ENCODE measurements at regions not wholly inside any gene's neighbourhood (a gene's known extent, or its start where the extent isn't known, plus 50 kb on each side); places are given as distances from the start of the nearest gene placed in this dataset.

DNA sequence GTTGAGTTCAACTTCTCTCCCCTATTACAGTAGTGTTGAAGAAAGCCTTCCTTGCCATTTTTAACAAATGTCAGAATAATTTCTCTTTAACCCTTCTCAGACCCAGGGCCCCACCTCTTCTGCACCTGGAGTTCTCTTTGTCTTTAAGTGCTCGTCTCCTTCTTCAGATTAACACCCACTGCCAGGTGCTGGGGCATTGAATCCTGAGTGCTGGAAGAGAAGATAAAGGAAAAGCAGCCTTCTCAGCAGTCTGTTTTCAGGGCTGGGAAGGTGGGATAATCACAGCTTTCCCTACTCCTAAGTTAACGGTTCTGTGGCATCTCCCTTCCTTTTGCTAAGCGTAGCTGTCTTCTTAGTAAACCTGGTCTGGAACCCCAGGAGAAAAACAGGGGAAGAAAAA lies 114.6 kb upstream of the TAB2 start:
- Histone ChIP-seq H3K36me3 (ENCODE audit: insufficient read depth, low read length) (no peaks in the 10 kb centered on the region), H3K9me3 (ENCODE audit: insufficient read depth, low read depth, low read length) (no peaks in the 10 kb centered on the region), H3K9ac (ENCODE audit: low read depth, low read length) (no peak overlapping the region), H3K4me1 (ENCODE audit: insufficient read depth, low read length) (no peaks in the 10 kb centered on the region), H3K27me3 (ENCODE audit: insufficient read depth, low read length) (no peaks in the 10 kb centered on the region), H3K27ac (ENCODE audit: low read depth, low read length) (no peak overlapping the region), H3K4me3 (ENCODE audit: low read length) (no peak overlapping the region)
- WGBS, result 78% methylated on average over 3 of the region's 3 CpGs

DNA sequence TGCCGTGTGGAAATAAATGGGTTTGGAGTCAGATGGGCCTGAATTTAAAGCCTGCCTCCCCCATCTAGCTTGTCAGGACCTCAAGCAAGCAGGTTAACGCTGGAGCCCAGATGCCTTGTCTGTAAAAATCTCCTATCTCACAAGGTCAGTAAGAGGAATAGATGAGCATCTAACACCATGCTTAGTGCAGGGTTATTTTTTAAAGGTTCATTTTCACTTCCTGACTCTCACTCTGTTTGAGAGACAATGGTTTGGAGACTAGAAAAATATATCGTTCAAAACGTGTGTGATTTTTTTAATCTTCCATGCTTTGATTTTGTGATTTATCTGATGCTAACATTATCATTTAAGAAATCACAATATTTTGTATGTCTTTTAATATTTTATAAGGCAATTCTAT lies 114.0 kb upstream of the TAB2 start:
- no peak overlapping the region for H3K4me3 ChIP-seq (ENCODE audit: low read length)
- H3K27ac ChIP-seq (ENCODE audit: low read depth, low read length), result no peak overlapping the region
- H3K9ac ChIP-seq (ENCODE audit: low read depth, low read length), result no peak overlapping the region
- no peaks in the 10 kb centered on the region for H3K27me3 ChIP-seq (ENCODE audit: insufficient read depth, low read length)
- H3K36me3 ChIP-seq (ENCODE audit: insufficient read depth, low read length), result no peaks in the 10 kb centered on the region
- H3K4me1 ChIP-seq (ENCODE audit: insufficient read depth, low read length), result no peaks in the 10 kb centered on the region
- WGBS, result 81% methylated on average over 3 of the region's 4 CpGs
- H3K9me3 ChIP-seq (ENCODE audit: insufficient read depth, low read depth, low read length), result no peaks in the 10 kb centered on the region

- no peak overlapping the region for H3K27ac ChIP-seq (ENCODE audit: low read depth, low read length)
- H3K27me3 ChIP-seq (ENCODE audit: insufficient read depth, low read length), result no peaks in the 10 kb centered on the region
- no peak overlapping the region for H3K4me3 ChIP-seq (ENCODE audit: low read length)
- no peaks in the 10 kb centered on the region for H3K4me1 ChIP-seq (ENCODE audit: insufficient read depth, low read length)
- H3K36me3 ChIP-seq (ENCODE audit: insufficient read depth, low read length), result no peaks in the 10 kb centered on the region
- H3K9ac ChIP-seq (ENCODE audit: low read depth, low read length), result no peak overlapping the region
- 92% methylated on average over 4 of the region's 4 CpGs for WGBS
- H3K9me3 ChIP-seq (ENCODE audit: insufficient read depth, low read depth, low read length), result no peaks in the 10 kb centered on the region
Measured at GRCh38 chr6:149208134-149208601, 109.3 kb upstream of the TAB2 start.

- Histone ChIP-seq H3K36me3 (ENCODE audit: insufficient read depth, low read length) (no peaks in the 10 kb centered on the region), H3K9ac (ENCODE audit: low read depth, low read length) (no peak overlapping the region), H3K9me3 (ENCODE audit: insufficient read depth, low read depth, low read length) (no peaks in the 10 kb centered on the region), H3K27me3 (ENCODE audit: insufficient read depth, low read length) (no peaks in the 10 kb centered on the region), H3K4me1 (ENCODE audit: insufficient read depth, low read length) (no peaks in the 10 kb centered on the region), H3K27ac (ENCODE audit: low read depth, low read length) (no peak overlapping the region), H3K4me3 (ENCODE audit: low read length) (no peak overlapping the region)
- WGBS, result 80% methylated on average over 2 of the region's 2 CpGs
Measured at GRCh38 chr6:149209871-149210775, 107.4 kb upstream of the TAB2 start.

- Histone ChIP-seq H3K36me3 (ENCODE audit: insufficient read depth, low read length) (no peaks in the 10 kb centered on the region), H3K27me3 (ENCODE audit: insufficient read depth, low read length) (no peaks in the 10 kb centered on the region), H3K9me3 (ENCODE audit: insufficient read depth, low read depth, low read length) (no peaks in the 10 kb centered on the region), H3K27ac (ENCODE audit: low read depth, low read length) (no peak overlapping the region), H3K4me3 (ENCODE audit: low read length) (no peak overlapping the region), H3K4me1 (ENCODE audit: insufficient read depth, low read length) (no peaks in the 10 kb centered on the region), H3K9ac (ENCODE audit: low read depth, low read length) (no peak overlapping the region)
- WGBS, result 88% methylated on average over 6 of the region's 6 CpGs
Measured at GRCh38 chr6:149211046-149211571, 106.4 kb upstream of the TAB2 start.

DNA sequence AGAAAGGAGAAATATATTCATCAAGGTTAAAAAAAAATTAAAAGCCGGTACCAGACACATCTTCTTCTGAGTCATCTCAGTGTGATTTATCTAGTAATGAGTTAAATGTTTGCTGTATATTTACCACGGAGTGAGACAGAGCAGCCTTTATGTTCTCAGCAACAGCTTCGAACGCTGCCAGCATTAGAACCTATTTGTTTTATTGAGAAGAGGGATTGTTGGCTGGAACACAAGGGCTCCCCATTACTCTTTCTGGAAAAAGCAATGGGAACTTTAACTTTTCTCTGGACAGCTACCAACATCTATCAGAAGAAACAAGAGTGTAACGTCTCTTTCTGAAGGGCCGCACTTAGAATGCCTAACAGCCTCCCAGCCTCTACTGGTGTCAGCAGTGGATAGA lies 105.3 kb upstream of the TAB2 start:
- H3K9me3 ChIP-seq (ENCODE audit: insufficient read depth, low read depth, low read length), result no peaks in the 10 kb centered on the region

DNA sequence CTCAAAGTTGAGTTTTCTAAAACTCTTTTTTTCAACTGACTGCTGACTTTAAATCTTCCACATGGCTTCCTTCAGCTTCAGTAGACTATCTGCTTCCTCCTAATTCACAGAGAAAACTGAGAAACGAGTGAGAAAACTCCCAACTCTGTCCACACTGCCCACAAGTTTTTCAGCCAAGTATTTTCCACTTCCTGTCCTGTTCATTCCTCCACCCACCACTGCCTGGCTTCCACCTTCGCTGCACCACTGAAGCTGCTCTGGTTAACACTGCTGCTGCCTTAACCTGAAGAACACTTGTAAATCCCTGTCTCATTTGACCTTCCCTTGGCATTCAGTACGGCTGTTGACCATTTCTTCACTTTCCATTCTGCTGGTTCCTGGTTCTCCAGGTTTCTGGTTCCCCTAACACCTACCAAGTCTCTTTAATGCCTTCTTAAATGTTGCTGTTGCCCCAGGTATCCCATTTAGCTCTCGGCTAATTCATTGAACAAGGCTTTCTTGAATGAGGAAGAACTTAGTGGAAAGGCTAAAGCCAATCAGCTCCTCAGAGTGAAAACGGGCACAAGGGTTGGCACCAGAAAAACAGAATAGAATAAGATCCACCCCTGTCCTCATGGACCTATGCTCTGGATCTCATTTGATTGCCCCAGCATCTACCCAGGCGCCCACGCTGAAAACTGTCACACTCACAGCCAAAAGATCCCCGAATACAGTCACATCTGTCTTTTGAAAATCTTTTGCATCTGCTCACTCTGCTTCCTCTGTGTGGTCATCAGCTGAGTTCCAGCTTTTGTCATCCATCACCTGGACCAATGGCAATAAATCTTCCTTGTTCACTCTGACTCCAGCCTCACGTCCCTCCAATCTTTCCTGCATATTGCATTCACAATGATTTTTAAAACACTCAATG lies 104.4 kb upstream of the TAB2 start:
- Histone ChIP-seq H3K9me3 (ENCODE audit: insufficient read depth, low read depth, low read length) (no peaks in the 10 kb centered on the region), H3K4me1 (ENCODE audit: insufficient read depth, low read length) (peaks cover 4% of the 10 kb centered on the region; the same call in 1 of the 2 replicates), H3K27me3 (ENCODE audit: insufficient read depth, low read length) (no peaks in the 10 kb centered on the region), H3K9ac (ENCODE audit: low read depth, low read length) (no peak overlapping the region), H3K27ac (ENCODE audit: low read depth, low read length) (no peak overlapping the region), H3K4me3 (ENCODE audit: low read length) (no peak overlapping the region), H3K36me3 (ENCODE audit: insufficient read depth, low read length) (no peaks in the 10 kb centered on the region)
- 91% methylated on average over 9 of the region's 9 CpGs for WGBS

More for the DNA sequence above, 105.3 kb upstream of the TAB2 start:
- 86% methylated on average over 6 of the region's 6 CpGs for WGBS
- H3K4me1 ChIP-seq (ENCODE audit: insufficient read depth, low read length), result peaks cover 4% of the 10 kb centered on the region; the same call in 1 of the 2 replicates
- H3K4me3 ChIP-seq (ENCODE audit: low read length), result no peak overlapping the region
- no peak overlapping the region for H3K27ac ChIP-seq (ENCODE audit: low read depth, low read length)
- H3K36me3 ChIP-seq (ENCODE audit: insufficient read depth, low read length), result no peaks in the 10 kb centered on the region
- H3K27me3 ChIP-seq (ENCODE audit: insufficient read depth, low read length), result no peaks in the 10 kb centered on the region
- no peak overlapping the region for H3K9ac ChIP-seq (ENCODE audit: low read depth, low read length)

DNA sequence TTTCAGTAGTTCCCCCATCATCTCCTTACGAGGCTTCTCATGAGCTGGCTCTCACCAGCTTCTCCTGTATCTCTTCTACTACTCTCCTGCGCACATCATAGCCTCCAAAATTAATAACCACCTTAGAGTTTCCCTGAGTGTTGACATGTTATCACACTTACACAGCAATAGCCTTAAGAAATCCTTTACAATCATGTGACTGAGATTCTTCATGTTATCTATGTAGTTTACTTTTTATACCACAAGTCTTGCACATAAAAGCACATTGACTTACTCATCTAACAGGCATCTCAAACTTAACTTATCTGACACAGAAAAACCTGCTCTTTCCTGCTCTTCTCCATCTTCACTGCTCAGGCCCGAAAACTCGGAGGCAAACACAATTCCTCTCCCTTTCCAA lies 103.7 kb upstream of the TAB2 start:
- Histone ChIP-seq H3K4me3 (ENCODE audit: low read length) (no peak overlapping the region), H3K27ac (ENCODE audit: low read depth, low read length) (no peak overlapping the region), H3K27me3 (ENCODE audit: insufficient read depth, low read length) (no peaks in the 10 kb centered on the region), H3K9ac (ENCODE audit: low read depth, low read length) (no peak overlapping the region), H3K9me3 (ENCODE audit: insufficient read depth, low read depth, low read length) (no peaks in the 10 kb centered on the region), H3K4me1 (ENCODE audit: insufficient read depth, low read length) (peaks cover 4% of the 10 kb centered on the region; the same call in 1 of the 2 replicates), H3K36me3 (ENCODE audit: insufficient read depth, low read length) (no peaks in the 10 kb centered on the region)
- 91% methylated on average over 4 of the region's 4 CpGs for WGBS

DNA sequence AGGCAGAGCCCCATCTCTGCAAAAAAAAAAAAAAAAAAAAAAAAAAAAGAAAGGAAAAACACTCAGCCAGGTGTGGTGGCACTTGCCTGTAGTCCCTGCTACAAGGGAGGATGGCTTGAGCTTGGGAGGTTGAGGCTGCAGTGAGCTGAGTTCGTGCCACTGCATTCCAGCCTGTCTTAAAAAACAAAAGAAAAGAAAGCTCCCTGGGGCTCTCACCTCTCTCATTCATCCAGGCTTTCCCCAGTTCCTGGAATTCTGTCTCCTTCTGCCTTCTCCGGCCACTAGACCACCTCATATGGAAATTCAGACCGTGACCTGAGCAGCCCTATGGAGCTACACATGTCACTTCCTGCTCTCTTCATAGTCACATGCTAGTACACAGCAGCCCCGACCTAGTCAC lies 101.1 kb upstream of the TAB2 start:
- Histone ChIP-seq H3K36me3 (ENCODE audit: insufficient read depth, low read length) (no peaks in the 10 kb centered on the region), H3K4me1 (ENCODE audit: insufficient read depth, low read length) (peaks cover 4% of the 10 kb centered on the region; the same call in 1 of the 2 replicates), H3K27me3 (ENCODE audit: insufficient read depth, low read length) (no peaks in the 10 kb centered on the region), H3K9me3 (ENCODE audit: insufficient read depth, low read depth, low read length) (no peaks in the 10 kb centered on the region), H3K27ac (ENCODE audit: low read depth, low read length) (peak overlapping the region; percentile 17; the same call in 1 of the 2 replicates), H3K9ac (ENCODE audit: low read depth, low read length) (no peak overlapping the region), H3K4me3 (ENCODE audit: low read length) (no peak overlapping the region)
- 51% methylated on average over 4 of the region's 4 CpGs for WGBS

- Histone ChIP-seq H3K9ac (ENCODE audit: low read depth, low read length) (no peak overlapping the region), H3K36me3 (ENCODE audit: insufficient read depth, low read length) (no peaks in the 10 kb centered on the region), H3K27ac (ENCODE audit: low read depth, low read length) (no peak overlapping the region), H3K4me1 (ENCODE audit: insufficient read depth, low read length) (peaks cover 4% of the 10 kb centered on the region; the same call in 1 of the 2 replicates), H3K9me3 (ENCODE audit: insufficient read depth, low read depth, low read length) (no peaks in the 10 kb centered on the region), H3K4me3 (ENCODE audit: low read length) (no peak overlapping the region), H3K27me3 (ENCODE audit: insufficient read depth, low read length) (no peaks in the 10 kb centered on the region)
Measured at GRCh38 chr6:149217466-149217888, 100.0 kb upstream of the TAB2 start.

DNA sequence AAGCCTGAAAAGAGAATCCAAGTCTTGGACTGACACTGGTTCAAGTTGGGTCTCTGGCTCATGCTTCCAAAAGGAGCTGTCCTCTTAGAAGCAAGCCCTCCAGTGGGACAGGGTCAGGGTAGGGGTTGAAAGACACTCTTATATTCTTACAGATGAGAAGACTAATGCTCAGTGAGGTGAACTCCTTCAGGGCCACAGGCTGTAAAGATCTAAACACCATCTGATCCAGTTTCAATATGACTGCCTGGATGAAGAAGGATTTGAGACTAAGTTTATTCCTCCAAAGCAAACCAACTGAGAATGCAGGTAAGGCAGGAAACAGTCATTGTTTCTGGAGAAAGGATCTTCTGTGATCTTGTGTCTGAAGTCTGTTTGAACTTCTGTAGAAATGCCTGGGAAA lies 99.0 kb upstream of the TAB2 start:
- Histone ChIP-seq H3K9me3 (ENCODE audit: insufficient read depth, low read depth, low read length) (no peaks in the 10 kb centered on the region), H3K4me1 (ENCODE audit: insufficient read depth, low read length) (peaks cover 7% of the 10 kb centered on the region; the same call in 1 of the 2 replicates), H3K9ac (ENCODE audit: low read depth, low read length) (no peak overlapping the region), H3K36me3 (ENCODE audit: insufficient read depth, low read length) (no peaks in the 10 kb centered on the region), H3K4me3 (ENCODE audit: low read length) (no peak overlapping the region), H3K27ac (ENCODE audit: low read depth, low read length) (no peak overlapping the region), H3K27me3 (ENCODE audit: insufficient read depth, low read length) (no peaks in the 10 kb centered on the region)

All from HUES64 (cell line).